ENCODE measurements at regions not wholly inside any gene's neighbourhood (a gene's known extent, or its start where the extent isn't known, plus 50 kb on each side); places are given as distances from the start of the nearest gene placed in this dataset.
A peak's percentile ranks its signal among the peaks of the same experiment; 100 is the strongest.

DNA sequence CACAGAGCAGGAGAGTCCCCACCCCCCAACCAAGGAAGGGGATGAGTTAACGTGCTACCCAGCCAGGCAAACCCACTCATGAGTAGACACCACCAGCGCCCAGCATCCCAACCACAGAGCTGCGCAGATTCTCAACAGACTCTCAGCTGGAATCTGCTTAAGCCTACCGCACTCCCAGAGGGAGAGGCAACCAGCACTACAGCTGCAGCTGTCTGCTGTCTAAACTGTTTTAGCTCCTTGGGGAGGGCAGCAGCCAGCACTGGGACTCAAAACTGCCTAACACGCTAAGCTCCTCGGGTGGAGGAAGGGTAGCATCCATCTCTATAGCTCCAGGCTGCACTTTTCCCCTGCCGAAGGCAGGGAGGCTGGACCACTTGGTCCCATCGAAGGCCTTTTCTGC lies 539.8 kb downstream of the EPHA7 start:
- no peak overlapping the region for H3K4me3 ChIP-seq (ENCODE audit: low read depth, low read length)
- DNase-seq (ENCODE audit: extremely low spot score), result no peak
- H3K4me1 ChIP-seq (ENCODE audit: insufficient read depth), result no peaks in the 10 kb centered on the region
- no peaks in the 10 kb centered on the region for H3K36me3 ChIP-seq (ENCODE audit: insufficient read depth)
- no peak overlapping the region for H3K27ac ChIP-seq (ENCODE audit: low read depth)
- 94% methylated on average over 8 of the region's 8 CpGs for whole genome bisulfite sequencing

DNA sequence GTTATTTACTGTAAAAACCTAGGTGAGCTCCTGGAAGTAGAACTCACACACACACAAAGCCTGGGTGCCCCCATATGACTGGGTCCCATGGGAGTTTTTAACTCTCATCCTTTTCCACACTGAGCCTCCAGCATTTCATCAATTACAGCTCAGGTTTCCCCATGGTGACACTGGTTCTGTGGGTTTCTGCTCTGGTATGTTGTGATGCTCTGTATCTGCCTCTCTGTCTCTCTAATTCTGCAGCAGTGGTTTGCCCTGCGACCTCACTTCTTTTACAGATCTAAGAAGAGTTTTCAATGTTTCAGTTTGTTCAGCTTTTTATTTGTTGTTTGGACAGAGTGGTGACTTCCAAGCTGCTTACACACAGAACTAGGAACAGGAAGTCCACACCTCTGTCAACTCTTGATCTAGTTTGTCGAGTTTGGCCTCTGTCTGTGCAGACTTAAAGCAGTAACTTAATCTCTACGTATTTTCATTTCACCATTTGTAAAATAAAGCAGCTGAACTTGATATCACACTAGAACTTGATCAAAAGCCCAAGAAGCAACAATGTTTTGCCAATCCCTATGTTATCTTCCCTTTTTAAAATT lies 554.3 kb downstream of the EPHA7 start:
- Histone ChIP-seq H3K27ac (ENCODE audit: low read depth) (no peak overlapping the region), H3K4me3 (ENCODE audit: low read depth, low read length) (no peak overlapping the region), H3K4me1 (ENCODE audit: insufficient read depth) (no peaks in the 10 kb centered on the region), H3K36me3 (ENCODE audit: insufficient read depth) (no peaks in the 10 kb centered on the region)
- peak; percentile 21 for DNase-seq (ENCODE audit: extremely low spot score)
- WGBS, result 57% methylated on average over 3 of the region's 3 CpGs

DNA sequence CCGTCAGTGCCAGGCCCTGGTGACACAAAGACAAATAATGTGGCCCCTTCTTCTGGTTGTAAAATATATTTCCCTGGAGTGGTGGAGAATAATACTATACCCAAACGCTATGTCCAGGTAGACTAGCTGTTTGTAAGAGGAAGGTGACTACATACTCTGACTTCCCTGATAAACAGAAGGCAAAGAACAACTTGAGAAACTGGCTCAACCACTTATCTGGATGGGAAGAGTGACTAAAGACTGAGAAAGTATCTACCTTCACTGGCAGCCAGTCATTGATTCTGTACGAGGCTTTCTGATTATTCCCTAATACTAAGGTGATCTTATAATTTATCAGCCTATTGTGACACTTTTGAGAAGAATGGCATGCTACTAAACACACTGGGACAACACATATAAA lies 569.7 kb downstream of the EPHA7 start:
- Histone ChIP-seq H3K27ac (ENCODE audit: low read depth) (no peak overlapping the region), H3K36me3 (ENCODE audit: insufficient read depth) (no peaks in the 10 kb centered on the region), H3K4me3 (ENCODE audit: low read depth, low read length) (no peak overlapping the region), H3K4me1 (ENCODE audit: insufficient read depth) (no peaks in the 10 kb centered on the region)
- WGBS, result 78% methylated on average over 3 of the region's 3 CpGs
- no peak for DNase-seq (ENCODE audit: extremely low spot score)

DNA sequence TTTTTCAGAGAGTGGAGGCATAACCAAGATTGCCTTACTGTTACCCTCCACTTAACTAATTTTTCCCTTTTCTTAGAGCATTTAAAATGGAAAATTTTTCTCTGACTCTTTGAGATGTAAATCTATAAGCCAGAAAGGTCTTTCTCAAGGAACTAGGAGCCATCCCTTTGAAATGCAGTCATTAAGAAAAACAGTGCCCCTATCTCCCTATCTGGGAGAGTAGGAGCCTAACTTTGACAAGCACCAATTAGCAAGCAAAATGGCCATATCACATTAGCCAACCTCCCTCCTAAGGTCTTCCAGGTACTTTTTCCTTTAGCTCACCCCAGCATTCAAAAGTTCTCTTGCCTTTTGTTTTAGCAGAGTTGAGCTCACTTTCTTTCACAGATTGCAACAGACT lies 570.5 kb downstream of the EPHA7 start:
- H3K4me3 ChIP-seq (ENCODE audit: low read depth, low read length), result no peak overlapping the region
- H3K27ac ChIP-seq (ENCODE audit: low read depth), result no peak overlapping the region
- H3K36me3 ChIP-seq (ENCODE audit: insufficient read depth), result no peaks in the 10 kb centered on the region
- H3K4me1 ChIP-seq (ENCODE audit: insufficient read depth), result no peaks in the 10 kb centered on the region
- DNase-seq (ENCODE audit: extremely low spot score), result no peak

DNA sequence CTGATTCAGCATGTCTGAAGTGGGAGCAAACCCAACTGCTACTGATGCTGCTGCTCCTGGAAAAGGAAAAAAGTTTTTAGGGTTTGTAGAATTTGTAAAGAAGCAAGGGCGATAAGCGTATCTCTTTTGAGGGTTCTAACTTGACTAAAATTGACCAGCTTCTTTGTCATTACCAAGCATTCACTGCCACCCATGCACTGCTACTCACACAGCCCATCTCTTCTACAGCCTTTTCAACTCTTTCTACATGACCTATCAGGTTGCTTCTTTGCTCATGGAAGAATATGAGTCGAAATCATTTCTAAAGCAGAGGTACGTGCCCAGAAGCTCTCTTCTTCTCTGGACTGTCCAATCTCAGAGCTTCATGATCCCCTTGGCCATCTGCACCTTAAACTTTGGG lies 570.9 kb downstream of the EPHA7 start:
- WGBS, result 84% methylated on average over 4 of the region's 4 CpGs
- Histone ChIP-seq H3K4me1 (ENCODE audit: insufficient read depth) (no peaks in the 10 kb centered on the region), H3K4me3 (ENCODE audit: low read depth, low read length) (no peak overlapping the region), H3K36me3 (ENCODE audit: insufficient read depth) (no peaks in the 10 kb centered on the region), H3K27ac (ENCODE audit: low read depth) (no peak overlapping the region)
- no peak for DNase-seq (ENCODE audit: extremely low spot score)

DNA sequence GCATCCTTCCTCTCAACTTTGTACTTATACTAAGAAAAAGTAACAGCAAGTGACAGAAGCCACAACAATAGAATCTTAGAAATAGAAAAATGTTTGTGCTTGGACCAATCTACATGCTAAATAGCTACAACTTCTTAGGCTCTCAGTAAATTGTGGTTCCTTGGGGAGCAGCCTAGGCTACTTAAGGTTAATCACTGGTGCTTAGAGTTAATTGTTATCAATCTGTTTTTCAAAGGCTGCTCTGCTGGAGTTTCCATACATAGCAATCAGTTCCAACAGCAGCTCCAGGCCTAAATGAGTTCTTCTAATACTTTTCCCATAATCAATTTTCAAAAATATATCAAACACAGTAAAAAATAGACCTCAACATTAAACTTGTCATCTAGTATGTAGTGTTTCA lies 571.4 kb downstream of the EPHA7 start:
- no peak for DNase-seq (ENCODE audit: extremely low spot score)
- no peak overlapping the region for H3K4me3 ChIP-seq (ENCODE audit: low read depth, low read length)
- no peak overlapping the region for H3K27ac ChIP-seq (ENCODE audit: low read depth)
- no peaks in the 10 kb centered on the region for H3K36me3 ChIP-seq (ENCODE audit: insufficient read depth)
- no peaks in the 10 kb centered on the region for H3K4me1 ChIP-seq (ENCODE audit: insufficient read depth)

DNA sequence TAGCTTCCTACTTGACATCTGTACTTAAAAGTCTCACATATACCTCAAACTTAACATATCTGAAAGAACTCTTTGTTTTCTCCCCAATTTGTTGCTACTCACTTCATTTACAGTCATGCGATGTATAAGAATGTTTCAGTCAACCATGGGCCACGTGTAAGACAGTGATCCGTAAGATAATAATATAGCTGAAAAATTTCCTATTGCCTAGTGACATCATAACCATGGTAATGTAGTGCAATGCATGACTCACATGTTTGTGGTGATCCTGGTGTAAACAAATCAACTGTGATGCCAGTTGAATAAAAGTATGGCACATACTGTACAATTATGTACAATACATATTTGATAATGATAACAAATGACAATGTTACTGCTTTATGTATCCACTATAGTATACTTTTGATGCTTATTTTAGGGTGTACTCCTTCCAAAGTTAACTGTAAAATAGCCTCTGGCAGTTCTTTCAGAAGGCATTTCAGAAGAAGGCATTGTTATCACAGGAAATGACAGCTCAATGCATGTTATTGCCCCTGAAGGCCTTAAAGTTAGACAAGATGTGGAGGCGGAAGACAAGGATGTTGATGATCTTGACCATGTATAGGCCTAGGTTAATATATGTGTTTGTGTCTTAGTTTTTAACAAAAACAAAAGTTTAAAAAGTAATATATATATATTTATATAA lies 579.0 kb downstream of the EPHA7 start:
- WGBS, result 92% methylated on average over 4 of the region's 4 CpGs

DNA sequence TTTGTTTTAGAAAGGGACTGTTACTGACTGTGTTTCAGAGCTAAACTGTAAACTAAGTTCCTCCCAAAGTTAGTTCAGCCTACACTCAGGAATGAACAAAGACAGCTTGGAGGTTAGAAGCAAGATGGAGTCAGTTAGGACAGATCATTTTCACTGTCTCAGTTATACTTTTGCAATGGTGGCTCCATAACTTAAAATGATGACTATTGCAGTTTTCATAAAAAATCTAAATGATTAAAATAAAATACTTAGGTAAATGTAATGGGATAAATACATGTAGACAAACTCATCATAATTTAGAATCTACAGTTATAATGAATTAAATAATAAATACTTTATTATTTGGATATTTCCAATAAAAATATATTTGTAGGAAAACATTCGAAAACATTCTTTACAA lies 590.6 kb downstream of the EPHA7 start:
- WGBS, result over 99% methylated on average over 1 of the region's 1 CpG
- Histone ChIP-seq H3K27ac (ENCODE audit: low read depth) (no peak overlapping the region), H3K36me3 (ENCODE audit: insufficient read depth) (no peaks in the 10 kb centered on the region), H3K4me3 (ENCODE audit: low read depth, low read length) (no peak overlapping the region), H3K4me1 (ENCODE audit: insufficient read depth) (no peaks in the 10 kb centered on the region)
- DNase-seq (ENCODE audit: extremely low spot score), result no peak

More for the DNA sequence above, 579.0 kb downstream of the EPHA7 start:
- no peaks in the 10 kb centered on the region for H3K36me3 ChIP-seq (ENCODE audit: insufficient read depth)
- no peaks in the 10 kb centered on the region for H3K4me1 ChIP-seq (ENCODE audit: insufficient read depth)
- no peak for DNase-seq (ENCODE audit: extremely low spot score)
- no peak overlapping the region for H3K4me3 ChIP-seq (ENCODE audit: low read depth, low read length)
- H3K27ac ChIP-seq (ENCODE audit: low read depth), result no peak overlapping the region

DNA sequence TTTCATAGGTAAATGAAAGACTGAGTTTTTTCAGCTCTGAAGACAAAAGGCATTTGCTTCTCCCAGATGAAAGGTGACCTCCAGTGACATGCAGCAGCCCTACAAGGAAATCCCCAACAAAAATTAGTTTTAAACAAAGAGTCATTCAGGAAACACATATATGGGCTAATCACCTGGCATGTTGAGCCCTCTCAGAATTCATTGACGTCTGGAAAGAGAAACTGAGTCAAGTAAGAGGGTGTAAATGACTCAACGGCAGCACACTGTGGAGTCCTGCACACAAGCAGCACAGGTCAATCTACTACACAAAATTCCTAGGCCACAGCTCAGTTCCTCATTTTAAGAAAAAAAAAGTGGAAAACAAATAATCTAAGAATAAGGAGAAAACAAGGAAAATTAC lies 592.3 kb downstream of the EPHA7 start:
- H3K36me3 ChIP-seq (ENCODE audit: insufficient read depth), result no peaks in the 10 kb centered on the region
- WGBS, result 81% methylated on average over 2 of the region's 2 CpGs
- H3K4me3 ChIP-seq (ENCODE audit: low read depth, low read length), result no peak overlapping the region
- DNase-seq (ENCODE audit: extremely low spot score), result no peak
- H3K4me1 ChIP-seq (ENCODE audit: insufficient read depth), result no peaks in the 10 kb centered on the region
- no peak overlapping the region for H3K27ac ChIP-seq (ENCODE audit: low read depth)

DNA sequence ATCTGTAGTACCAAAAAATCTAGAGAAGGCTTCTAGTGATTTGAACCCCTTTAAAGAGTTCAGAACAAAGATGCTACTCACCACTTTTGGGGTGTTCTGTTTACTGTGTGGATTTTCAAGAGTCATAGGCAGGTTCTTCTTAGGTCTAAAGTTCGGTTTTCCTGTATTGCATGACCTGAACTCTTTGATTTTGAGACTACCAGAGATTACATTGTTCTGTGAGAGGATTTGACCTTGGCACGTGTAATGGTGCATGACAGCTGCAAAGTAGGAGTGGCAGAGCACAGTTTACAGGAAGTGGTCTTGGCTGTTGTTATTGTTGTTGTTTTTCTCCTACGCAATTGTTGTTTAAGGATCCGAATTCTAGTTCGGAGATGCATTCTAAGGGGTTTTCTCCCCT lies 592.7 kb downstream of the EPHA7 start:
- Histone ChIP-seq H3K36me3 (ENCODE audit: insufficient read depth) (no peaks in the 10 kb centered on the region), H3K4me3 (ENCODE audit: low read depth, low read length) (no peak overlapping the region), H3K4me1 (ENCODE audit: insufficient read depth) (no peaks in the 10 kb centered on the region), H3K27ac (ENCODE audit: low read depth) (no peak overlapping the region)
- WGBS, result 86% methylated on average over 5 of the region's 5 CpGs
- DNase-seq (ENCODE audit: extremely low spot score), result no peak

DNA sequence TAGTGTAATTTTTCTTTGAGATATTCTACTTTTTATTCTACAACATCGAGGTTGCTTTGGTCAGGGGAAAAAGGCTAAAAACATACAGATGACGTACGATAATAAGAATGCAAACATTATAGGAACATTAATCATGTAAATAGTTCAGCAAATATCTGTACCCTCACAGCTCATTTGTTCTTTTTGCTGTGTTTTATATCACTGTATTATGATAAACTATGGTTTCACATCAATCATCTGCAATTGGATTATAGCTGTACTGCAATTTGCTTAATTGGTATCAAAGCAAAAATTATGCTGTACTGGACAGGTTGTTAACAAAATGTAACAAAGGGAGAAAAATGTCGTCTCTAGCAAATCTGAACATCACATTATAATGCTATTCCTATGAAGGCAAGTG lies 597.1 kb downstream of the EPHA7 start:
- DNase-seq (ENCODE audit: extremely low spot score), result no peak
- Histone ChIP-seq H3K36me3 (ENCODE audit: insufficient read depth) (no peaks in the 10 kb centered on the region), H3K27ac (ENCODE audit: low read depth) (no peak overlapping the region), H3K4me1 (ENCODE audit: insufficient read depth) (no peaks in the 10 kb centered on the region), H3K4me3 (ENCODE audit: low read depth, low read length) (no peak overlapping the region)
- WGBS, result 53% methylated on average over 4 of the region's 4 CpGs

DNA sequence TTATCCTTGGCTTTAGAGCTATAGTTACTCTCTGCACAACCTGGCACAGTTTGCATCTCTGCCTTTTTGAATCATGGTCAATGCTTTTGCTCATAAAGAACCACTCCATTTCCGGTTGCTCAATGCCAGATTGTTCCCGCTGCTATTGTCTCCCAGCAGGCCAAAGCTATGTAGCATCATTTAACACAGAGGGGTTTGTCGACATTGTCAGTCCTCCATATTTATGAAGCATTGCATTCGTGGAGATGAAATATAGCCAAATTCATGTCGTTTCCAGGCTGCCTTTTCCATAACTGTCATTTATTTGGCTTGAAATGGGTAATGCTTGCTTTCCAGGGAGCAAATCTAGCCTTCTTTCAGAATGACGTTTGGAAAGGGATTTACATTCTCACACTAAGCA lies 598.8 kb downstream of the EPHA7 start:
- Histone ChIP-seq H3K27ac (ENCODE audit: low read depth) (no peak overlapping the region), H3K4me3 (ENCODE audit: low read depth, low read length) (no peak overlapping the region), H3K36me3 (ENCODE audit: insufficient read depth) (no peaks in the 10 kb centered on the region), H3K4me1 (ENCODE audit: insufficient read depth) (no peaks in the 10 kb centered on the region)
- no peak for DNase-seq (ENCODE audit: extremely low spot score)
- 67% methylated on average over 6 of the region's 6 CpGs for WGBS

DNA sequence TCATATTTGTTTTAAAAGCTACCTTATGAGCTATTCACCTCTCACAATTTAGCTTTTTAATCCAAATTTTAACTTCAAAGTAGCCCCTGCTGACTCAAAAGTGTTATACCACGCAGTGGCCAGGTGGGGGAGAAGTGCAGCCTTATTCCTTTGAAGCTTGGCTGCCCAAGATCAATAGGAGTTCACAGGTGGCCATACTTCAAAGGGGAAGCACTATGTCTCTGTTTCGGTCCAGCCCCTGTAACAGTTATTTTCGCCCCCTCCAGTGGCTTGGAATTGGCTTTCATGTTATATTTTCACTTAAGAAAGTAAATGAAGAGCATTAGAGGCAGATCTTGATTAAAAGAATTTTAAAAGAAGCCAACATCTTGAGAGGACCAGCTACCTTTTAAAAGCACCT lies 608.4 kb downstream of the EPHA7 start:
- Histone ChIP-seq H3K4me3 (ENCODE audit: low read depth, low read length) (no peak overlapping the region), H3K36me3 (ENCODE audit: insufficient read depth) (no peaks in the 10 kb centered on the region), H3K27ac (ENCODE audit: low read depth) (no peak overlapping the region), H3K4me1 (ENCODE audit: insufficient read depth) (no peaks in the 10 kb centered on the region)
- 8% methylated on average over 3 of the region's 3 CpGs for WGBS
- no peak for DNase-seq (ENCODE audit: extremely low spot score)

DNA sequence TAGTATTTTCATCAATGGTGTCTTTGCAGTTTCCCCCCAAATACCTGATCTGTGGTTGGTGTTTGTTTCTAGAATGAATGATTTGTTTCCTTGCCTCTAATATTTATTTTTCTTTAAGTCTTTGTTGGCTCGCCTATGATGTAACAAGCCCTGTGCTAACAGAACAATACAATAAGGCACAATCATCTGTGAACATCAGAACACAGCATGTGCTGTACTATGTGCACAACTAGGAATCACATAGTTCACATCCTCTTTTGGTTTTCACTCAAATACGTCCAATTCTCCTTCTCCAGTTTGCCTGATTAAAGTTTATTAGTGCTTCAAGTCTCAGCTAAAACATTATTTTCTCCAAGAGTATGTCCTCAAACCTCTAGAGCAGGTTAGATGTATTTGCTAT lies 613.1 kb downstream of the EPHA7 start:
- WGBS, result 69% methylated on average over 2 of the region's 2 CpGs
- Histone ChIP-seq H3K4me3 (ENCODE audit: low read depth, low read length) (no peak overlapping the region), H3K4me1 (ENCODE audit: insufficient read depth) (no peaks in the 10 kb centered on the region), H3K36me3 (ENCODE audit: insufficient read depth) (no peaks in the 10 kb centered on the region), H3K27ac (ENCODE audit: low read depth) (no peak overlapping the region)
- DNase-seq (ENCODE audit: extremely low spot score), result no peak

DNA sequence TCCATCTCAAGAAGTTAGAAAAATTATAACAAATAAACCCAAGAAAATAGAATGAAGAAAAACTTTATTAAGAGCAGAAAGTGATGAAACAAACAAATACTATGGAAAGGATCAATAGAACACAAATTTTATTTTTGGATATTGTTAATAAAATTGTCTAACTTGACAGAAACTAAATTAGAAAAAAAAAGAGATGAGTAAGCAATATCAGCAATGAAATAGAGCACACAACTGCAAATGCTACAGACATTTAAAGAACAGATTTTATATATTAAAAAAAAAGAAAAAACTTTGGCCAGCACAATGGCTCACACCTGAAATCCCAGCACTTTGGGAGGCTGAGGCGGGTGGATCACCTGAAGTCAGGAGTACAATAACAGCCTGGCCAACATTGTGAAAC lies 628.0 kb downstream of the EPHA7 start:
- WGBS, result 98% methylated on average over 1 of the region's 1 CpG

More for the DNA sequence above, 628.0 kb downstream of the EPHA7 start:
- Histone ChIP-seq H3K4me1 (ENCODE audit: insufficient read depth) (no peaks in the 10 kb centered on the region), H3K27ac (ENCODE audit: low read depth) (no peak overlapping the region), H3K36me3 (ENCODE audit: insufficient read depth) (no peaks in the 10 kb centered on the region), H3K4me3 (ENCODE audit: low read depth, low read length) (no peak overlapping the region)
- no peak for DNase-seq (ENCODE audit: extremely low spot score)

Data from urinary bladder (tissue), 3 donors.